ENCODE measurements at regions not wholly inside any gene's neighbourhood (a gene's known extent, or its start where the extent isn't known, plus 50 kb on each side); places are given as distances from the start of the nearest gene placed in this dataset.
A peak's percentile ranks its signal among the peaks of the same experiment; 100 is the strongest.

GRCh38 chr4:145427991-145428390, 53.7 kb upstream of the SMAD1 start:
- FAIRE-seq: no peak

DNA sequence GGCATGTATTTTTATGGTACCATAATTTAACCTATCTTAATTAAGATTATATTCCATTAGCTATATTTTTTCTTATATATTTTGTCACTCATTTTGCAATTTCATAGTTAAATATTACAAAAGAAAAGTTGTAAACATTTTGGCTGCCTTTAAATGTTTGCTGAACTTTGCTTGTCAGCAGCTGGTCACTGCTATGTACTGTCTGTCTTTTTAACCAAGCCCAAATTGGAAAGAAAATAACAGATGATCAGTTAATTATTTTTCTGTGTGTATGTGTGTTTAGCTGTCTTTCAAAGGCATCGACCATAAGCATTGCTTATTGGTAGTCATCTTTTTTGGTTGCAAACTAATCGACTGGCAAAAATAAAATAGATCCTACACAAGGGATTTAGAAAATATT, 54.4 kb upstream of the SMAD1 start:
- no peak for FAIRE-seq

DNA sequence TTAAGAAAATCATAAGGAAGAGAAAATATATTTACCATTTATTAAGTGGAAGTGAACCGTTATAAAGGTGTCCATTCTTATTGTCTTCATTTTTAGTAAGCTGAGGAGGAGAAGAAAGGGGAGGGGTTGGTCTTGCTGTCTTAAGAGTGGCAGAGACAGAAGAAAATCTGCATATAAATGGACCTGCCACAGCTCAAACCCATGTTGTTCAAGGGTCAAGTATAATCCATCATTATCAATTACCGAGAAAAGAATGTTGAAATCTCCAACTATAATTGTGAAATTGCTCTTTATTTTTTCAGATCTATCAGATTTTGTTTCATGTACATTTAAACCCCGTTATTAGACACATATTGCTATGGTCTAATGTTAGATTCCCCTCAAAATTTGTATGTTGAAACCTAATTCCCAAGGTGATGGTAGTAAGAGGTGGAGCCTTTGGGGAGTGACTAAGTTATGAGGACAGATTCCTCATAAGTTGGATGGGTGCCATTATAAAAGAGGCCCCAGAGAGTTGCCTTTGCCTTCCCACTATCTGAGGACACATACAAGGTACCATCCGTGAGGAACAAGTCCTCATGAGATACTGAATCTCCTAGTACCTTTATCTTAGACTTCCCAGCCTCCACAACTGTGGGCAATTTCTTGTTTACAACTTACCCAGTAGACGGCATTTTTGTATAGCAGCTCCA, 58.5 kb upstream of the SMAD1 start:
- no peak for FAIRE-seq

- FAIRE-seq: no peak
These were observed 60.9 kb upstream of the SMAD1 start for GRCh38 chr4:145420595-145421214.

- FAIRE-seq: no peak
These were observed 62.9 kb upstream of the SMAD1 start for GRCh38 chr4:145418739-145419138.

- no peak for FAIRE-seq
These were observed 64.1 kb upstream of the SMAD1 start for GRCh38 chr4:145417348-145418130.

- FAIRE-seq: no peak
These were observed 66.8 kb upstream of the SMAD1 start for GRCh38 chr4:145414841-145415240.

- no peak for FAIRE-seq
These were observed 67.4 kb upstream of the SMAD1 start for GRCh38 chr4:145414226-145414625.

DNA sequence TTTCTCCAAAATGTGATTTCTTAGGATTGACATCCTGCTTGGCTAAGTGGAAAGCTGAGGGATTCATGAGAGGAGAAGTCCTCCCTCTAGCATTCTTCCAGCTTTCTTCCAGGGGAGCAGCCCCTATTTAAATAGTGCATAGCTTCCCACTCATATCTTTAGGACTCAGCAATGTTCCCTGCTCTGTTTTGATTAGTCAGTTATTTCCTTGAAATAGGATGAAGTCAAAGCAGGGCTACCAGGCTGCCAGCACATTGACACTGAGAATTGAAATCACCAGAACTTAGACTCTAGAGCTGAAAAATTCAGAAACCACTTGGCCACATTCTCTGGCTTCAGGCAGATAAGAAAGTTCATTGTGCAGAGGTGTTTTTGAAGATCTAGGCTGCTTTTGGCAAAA, 74.7 kb upstream of the SMAD1 start:
- FAIRE-seq: peak; percentile 17

DNA sequence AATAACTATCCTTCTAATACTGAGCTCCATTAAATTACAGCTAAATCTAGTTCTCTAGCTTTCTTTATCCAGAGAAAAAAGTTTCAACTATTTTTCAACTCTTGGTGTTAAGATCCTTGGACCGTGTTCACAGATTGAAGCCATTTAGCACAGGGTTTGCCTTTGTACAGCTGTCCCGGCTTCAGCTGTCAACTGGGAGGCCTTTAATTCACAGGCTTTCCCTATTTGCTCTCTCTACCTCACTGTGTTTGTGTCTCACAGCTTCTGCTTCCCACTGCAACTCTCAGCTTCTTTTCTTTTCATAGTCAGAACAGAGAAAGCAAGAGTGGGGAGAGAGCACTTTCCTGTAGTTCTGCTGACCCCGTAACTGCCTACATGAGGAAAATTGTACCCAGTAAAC, 76.9 kb upstream of the SMAD1 start:
- no peak for FAIRE-seq

DNA sequence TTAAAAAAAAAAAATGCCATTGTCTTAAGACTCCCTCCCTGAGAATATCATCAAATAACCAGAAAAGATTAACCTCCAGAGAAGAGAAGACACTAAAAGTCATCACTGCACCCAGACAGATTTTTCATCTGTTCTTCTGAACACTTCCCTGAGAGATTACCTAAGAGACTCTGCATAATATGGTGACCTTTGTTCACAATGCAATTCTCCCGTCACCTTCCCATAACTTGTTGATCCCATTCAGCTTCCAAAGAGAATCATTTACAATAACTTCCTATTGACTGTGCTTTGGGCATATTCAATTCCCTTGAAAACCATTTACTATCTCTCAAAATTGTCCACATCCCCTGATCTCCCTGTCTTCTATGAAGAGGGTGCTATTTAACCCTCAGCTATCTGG, 85.1 kb upstream of the SMAD1 start:
- FAIRE-seq: no peak

DNA sequence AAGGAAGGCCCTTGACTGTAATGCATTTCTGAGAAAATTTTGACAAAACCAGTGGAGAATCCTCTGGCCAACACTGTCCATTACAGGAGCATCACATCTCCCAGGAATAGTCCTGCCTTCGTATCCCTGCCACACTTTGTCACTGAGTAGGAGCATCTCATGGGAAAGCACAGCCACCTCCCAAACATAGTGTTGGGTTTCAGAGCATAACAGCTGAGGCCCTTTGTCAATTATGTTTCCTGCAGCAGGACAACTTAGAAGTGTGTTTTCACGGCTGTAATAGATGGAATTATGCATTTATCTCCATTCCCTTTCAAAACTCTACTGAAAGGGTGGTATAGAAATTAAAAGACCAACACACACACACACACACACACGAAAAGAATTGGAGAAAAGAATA, 91.1 kb upstream of the SMAD1 start:
- no peak for FAIRE-seq

DNA sequence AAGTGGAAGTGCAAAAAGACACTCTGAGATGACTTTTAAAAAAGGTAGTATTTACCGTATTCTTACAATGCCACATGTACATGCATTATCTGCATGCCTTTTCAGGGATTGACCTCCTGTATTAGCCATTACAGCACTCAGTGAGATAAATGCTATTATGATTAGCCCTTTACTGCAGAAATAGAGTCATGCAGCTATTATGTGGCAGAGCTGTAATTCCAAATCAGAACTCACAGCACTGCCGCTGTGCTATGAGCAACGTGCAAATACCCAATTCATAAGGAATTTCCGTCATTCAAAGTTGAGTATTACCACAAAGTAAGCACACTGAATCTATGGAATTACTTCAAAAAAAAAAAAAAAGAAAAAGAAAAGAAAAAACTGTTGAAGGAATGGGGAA, 92.1 kb upstream of the SMAD1 start:
- FAIRE-seq: no peak

DNA sequence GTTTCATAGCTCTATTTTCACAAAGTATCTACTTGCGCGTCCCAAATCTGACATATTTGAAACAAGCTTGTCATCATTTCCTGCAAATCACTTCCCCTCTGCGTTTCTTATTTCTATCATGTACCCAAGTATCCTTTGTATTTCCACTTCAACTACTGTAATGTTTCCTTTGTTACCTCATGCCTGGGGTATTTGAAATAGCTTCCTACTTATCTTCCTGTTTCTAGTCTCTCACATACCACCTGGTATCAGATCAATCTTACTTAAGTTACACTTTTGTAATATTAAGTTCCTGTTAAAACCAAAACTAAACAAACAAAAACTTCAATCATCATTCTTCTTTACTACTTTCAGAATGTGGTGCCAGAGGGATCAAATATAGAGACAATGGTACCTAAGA, 93.6 kb upstream of the SMAD1 start:
- no peak for FAIRE-seq

- no peak for FAIRE-seq
These were observed 94.6 kb upstream of the SMAD1 start for GRCh38 chr4:145387079-145387478.

GRCh38 chr4:145381163-145381562, 100.5 kb upstream of the SMAD1 start:
- no peak for FAIRE-seq

- FAIRE-seq: no peak
These were observed 101.5 kb upstream of the SMAD1 start for GRCh38 chr4:145380123-145380522.

- FAIRE-seq: no peak
These were observed 106.2 kb upstream of the SMAD1 start for GRCh38 chr4:145375416-145375815.

- FAIRE-seq: no peak
These were observed 129.1 kb upstream of the SMAD1 start for GRCh38 chr4:145352438-145353145.

GRCh38 chr4:145351922-145352321, 129.7 kb upstream of the SMAD1 start:
- no peak for FAIRE-seq

DNA sequence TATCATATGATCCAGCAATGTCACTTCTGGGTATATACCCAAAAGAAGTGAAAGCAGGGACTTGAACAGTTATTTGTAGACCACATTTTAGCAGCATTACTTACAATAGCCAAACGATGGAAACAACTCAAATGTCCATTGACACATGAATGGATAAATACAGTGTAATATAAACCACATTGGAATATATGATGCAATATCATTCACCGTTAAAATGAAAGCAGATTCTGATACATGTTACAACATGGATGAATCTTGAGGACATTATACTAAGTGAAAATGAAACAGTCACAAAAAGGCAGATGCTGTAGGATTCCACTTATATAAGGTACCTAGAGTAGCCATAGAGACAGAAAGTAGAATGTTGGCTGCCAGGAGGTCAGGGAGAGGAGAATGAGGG, 130.5 kb upstream of the SMAD1 start:
- no peak for FAIRE-seq

- FAIRE-seq: no peak
These were observed 133.4 kb upstream of the SMAD1 start for GRCh38 chr4:145348291-145348690.

GRCh38 chr4:145347684-145348083, 134.0 kb upstream of the SMAD1 start:
- FAIRE-seq: no peak

DNA sequence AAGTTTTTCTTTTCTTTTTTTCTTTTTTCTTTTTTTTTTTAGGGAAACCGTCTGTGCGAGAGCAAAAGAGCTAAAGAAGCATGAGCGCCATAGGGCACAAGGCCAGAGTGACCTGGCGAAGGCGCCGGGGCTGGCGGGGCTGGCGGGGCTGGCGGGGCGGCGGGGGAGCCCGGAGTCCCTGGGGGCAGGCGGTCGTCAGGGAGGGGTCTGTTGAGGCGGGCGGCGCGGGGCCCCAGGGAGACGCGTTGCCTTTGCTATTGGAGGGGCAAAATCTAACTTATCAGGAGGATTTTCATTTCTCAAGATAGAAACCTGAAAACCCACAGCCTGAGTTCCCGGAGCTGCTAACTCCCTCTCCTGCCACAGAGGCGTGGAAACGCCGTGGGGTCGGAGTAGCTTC, 135.6 kb upstream of the SMAD1 start:
- FAIRE-seq: no peak
